IMR-90 (cell line): ENCODE measurements at regions not wholly inside any gene's neighbourhood (a gene's known extent, or its start where the extent isn't known, plus 50 kb on each side); places are given as distances from the start of the nearest gene placed in this dataset.

Experiments
- ATAC-seq: fragments of 200-7000 bp; cut with Tn5 transposase; 2 replicates; pipeline ENCODE4 v1.9.1; 2020; ENCODE audit warnings: low read depth, mild to moderate bottlenecking, moderate library complexity
- BruUV-seq: library from RNA; stranded (reverse); fragments of 400-500 nt; replicated peaks from 2 replicates; lab custom pipeline; 2021; lab: Mats Ljungman, UMichigan
- CTCF ChIA-PET: fragments of 300-600 bp; formaldehyde crosslinking; extraction: SDS; loops from one replicate; lab custom pipeline; 2021; ENCODE audit warnings: antibody characterized with exemption; lab: Yijun Ruan, JAX
- POLR2A ChIA-PET: fragments of 300-600 bp; sonication (Branson Sonifier 250); formaldehyde crosslinking; loops from one replicate; lab custom pipeline; 2022; ENCODE audit warnings: antibody characterized with exemption; ENCODE audit not compliant: unreplicated experiment; lab: Charles Lee
- DNase-seq: peaks from one replicate; pipeline ENCODE4 v3.0.0; 2013
- H2AFZ ChIP-seq: replicated peaks from 2 replicates; pipeline ENCODE3; 2013; ENCODE audit warnings: low read length, mild to moderate bottlenecking; ENCODE audit not compliant: poor library complexity
- H2AK5ac ChIP-seq: 2 replicates; pipeline ENCODE4 v1.6.1; 2013; ENCODE audit warnings: low read depth, low read length, inconsistent platforms
- H2AK9ac ChIP-seq: replicated peaks from 2 replicates; pipeline ENCODE3; 2013; ENCODE audit warnings: mild to moderate bottlenecking, low read depth, low read length, moderate library complexity; ENCODE audit not compliant: poor library complexity
- H2BK120ac ChIP-seq: 2 replicates; pipeline ENCODE4 v1.6.1; 2013; ENCODE audit warnings: low read depth, low read length, inconsistent platforms
- H2BK15ac ChIP-seq: 3 replicates; pipeline ENCODE4 v1.6.1; 2013; ENCODE audit warnings: low read depth, low read length, inconsistent platforms
- H2BK20ac ChIP-seq: 2 replicates; pipeline ENCODE4 v1.6.1; 2013; ENCODE audit warnings: low read depth, mild to moderate bottlenecking, inconsistent platforms, low read length, moderate library complexity
- H2BK5ac ChIP-seq: 2 replicates; pipeline ENCODE4 v1.6.1; 2013; ENCODE audit warnings: mild to moderate bottlenecking, low read depth, low read length, inconsistent platforms; ENCODE audit not compliant: poor library complexity, severe bottlenecking
- H3K14ac ChIP-seq: replicated peaks from 2 replicates; pipeline ENCODE4 v1.6.1; 2013; ENCODE audit warnings: low read depth, low read length, inconsistent platforms
- H3K18ac ChIP-seq: 2 replicates; pipeline ENCODE4 v1.6.1; 2013; ENCODE audit warnings: low read depth, low read length, control low read depth
- H3K23ac ChIP-seq: 2 replicates; pipeline ENCODE4 v1.6.1; 2013; ENCODE audit warnings: low read depth, low read length, inconsistent platforms
- H3K27ac ChIP-seq: 2 replicates; pipeline ENCODE4 v1.5.1; 2013; ENCODE audit warnings: mild to moderate bottlenecking, control low read depth, low read length; ENCODE audit not compliant: insufficient read depth
- H3K27me3 ChIP-seq: 2 replicates; pipeline ENCODE4 v1.6.1; 2013; ENCODE audit warnings: low read length; ENCODE audit not compliant: control insufficient read depth, insufficient read depth
- H3K36me3 ChIP-seq: 2 replicates; pipeline ENCODE4 v1.6.1; 2013; ENCODE audit warnings: low read length, mixed read lengths; ENCODE audit not compliant: control insufficient read depth, insufficient read depth
- H3K4ac ChIP-seq: 2 replicates; pipeline ENCODE4 v1.6.1; 2013; ENCODE audit warnings: low read depth, low read length, inconsistent platforms
- H3K4me1 ChIP-seq: 2 replicates; pipeline ENCODE4 v1.6.1; 2013; ENCODE audit warnings: low read length, mixed read lengths; ENCODE audit not compliant: control insufficient read depth, insufficient read depth
- H3K4me2 ChIP-seq: 2 replicates; pipeline ENCODE4 v1.6.1; 2013; ENCODE audit warnings: low read depth, mild to moderate bottlenecking, control low read depth, low read length, moderate library complexity
- H3K4me3 ChIP-seq: 2 replicates; pipeline ENCODE4 v1.5.1; 2013; ENCODE audit warnings: low read depth, mild to moderate bottlenecking, control low read depth, low read length, moderate library complexity; ENCODE audit not compliant: insufficient read depth
- H3K56ac ChIP-seq: 2 replicates; pipeline ENCODE4 v1.6.1; 2013; ENCODE audit warnings: low read length, inconsistent platforms; ENCODE audit not compliant: insufficient read depth; ENCODE audit errors: extremely low read depth
- H3K79me1 ChIP-seq, 2 experiments: 2 replicates each; pipeline ENCODE4 v1.6.1; 2013; ENCODE audit warnings: low read length in 2 of 2, inconsistent platforms in 1 of 2, low read depth in 1 of 2
- H3K9ac ChIP-seq: 2 replicates; pipeline ENCODE4 v1.6.1; 2013; ENCODE audit warnings: low read depth, low read length, control low read depth
- H3K9me1 ChIP-seq: 2 replicates; pipeline ENCODE4 v1.6.1; 2013; ENCODE audit warnings: low read length, inconsistent platforms; ENCODE audit not compliant: insufficient read depth
- H3K9me3 ChIP-seq: 2 replicates; pipeline ENCODE4 v1.6.1; 2013; ENCODE audit warnings: low read length; ENCODE audit not compliant: control insufficient read depth, insufficient read depth
- H4K20me1 ChIP-seq: 2 replicates; pipeline ENCODE4 v1.6.1; 2013; ENCODE audit warnings: low read length, inconsistent platforms; ENCODE audit not compliant: insufficient read depth
- H4K5ac ChIP-seq: 2 replicates; pipeline ENCODE4 v1.6.1; 2013; ENCODE audit warnings: mild to moderate bottlenecking, low read depth, low read length, control low read depth
- H4K8ac ChIP-seq, 2 experiments: 2 replicates each; pipeline ENCODE4 v1.6.1; 2013; ENCODE audit warnings: low read depth in 2 of 2, low read length in 2 of 2, control low read depth in 1 of 2, inconsistent platforms in 1 of 2
- H4K91ac ChIP-seq: 2 replicates; pipeline ENCODE4 v1.6.1; 2013; ENCODE audit warnings: low read depth, low read length, inconsistent platforms; ENCODE audit not compliant: insufficient read depth
- CHD1 ChIP-seq: IDR thresholded peaks from 2 replicates; pipeline ENCODE4 v1.6.1; 2012; ENCODE audit warnings: low read depth, low read length, improper control_type of control experiment
- CTCF ChIP-seq: conservative IDR thresholded peaks from 2 replicates; pipeline ENCODE4 v1.5.1; 2012; ENCODE audit warnings: mild to moderate bottlenecking, low read depth, low read length, improper control_type of control experiment
- ELK1 ChIP-seq: fragments of 150-350 bp; IDR thresholded peaks from 2 replicates; pipeline ENCODE4 v1.6.1; 2016; ENCODE audit warnings: low read depth, mild to moderate bottlenecking, low read length, moderate library complexity, borderline replicate concordance
- MXI1 ChIP-seq: IDR thresholded peaks from 2 replicates; pipeline ENCODE4 v1.6.1; 2012; ENCODE audit warnings: low read depth, mild to moderate bottlenecking, low read length, moderate library complexity, borderline replicate concordance
- RFX5 ChIP-seq: IDR thresholded peaks from 2 replicates; pipeline ENCODE4 v1.8.0; 2012; ENCODE audit warnings: low read depth, mild to moderate bottlenecking, low read length, moderate library complexity
- USF2 ChIP-seq: fragments of 150-350 bp; IDR thresholded peaks from 2 replicates; pipeline ENCODE4 v1.6.1; 2017; ENCODE audit warnings: mild to moderate bottlenecking, antibody characterized with exemption, low read length, low read depth
- dilution Hi-C: fragments of 300-500 bp; cut with HindIII; formaldehyde crosslinking; loops from one replicate; pipeline ENCODE4 v1.14.3; 2018; ENCODE audit warnings: low sequenced_read_pairs; ENCODE audit not compliant: unreplicated experiment
- in situ Hi-C: fragments of 300-500 bp; cut with MboI; formaldehyde crosslinking; loops from 3 replicates; pipeline ENCODE4 v1.14.3; 2019; ENCODE audit warnings: low sequenced_read_pairs, inconsistent platforms, mixed read lengths
- intact Hi-C: fragments of 100-400 bp; cut with micrococcal nuclease; formaldehyde crosslinking; loops from 2 replicates; pipeline ENCODE4 v1.10.0; 2022

DNA sequence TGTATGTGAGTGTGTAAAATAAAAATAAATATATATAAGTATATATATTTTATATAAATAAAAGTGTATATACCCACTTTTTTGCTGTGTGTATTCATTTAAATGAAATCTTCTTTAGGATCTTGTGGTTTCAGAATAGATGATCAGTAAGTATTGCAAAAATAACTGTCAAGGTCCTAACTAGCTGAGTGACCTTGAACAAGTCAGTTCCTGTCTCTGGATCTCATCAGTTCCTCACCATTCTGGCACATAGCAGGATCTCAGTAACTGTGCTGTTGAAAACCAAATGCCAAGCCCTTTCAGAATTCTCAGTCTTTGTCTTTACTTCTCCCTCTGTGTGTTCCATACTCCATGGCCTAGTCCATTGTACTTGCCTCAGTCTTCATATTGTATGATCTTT, 115.3 kb upstream of the CXCR4 start:
- H4K5ac ChIP-seq = no peak overlapping the region
- no peaks in the 10 kb centered on the region for H3K4me1 ChIP-seq
- H3K4me3 ChIP-seq = no peak overlapping the region
- no peak overlapping the region for H3K56ac ChIP-seq
- H3K27me3 ChIP-seq = no peaks in the 10 kb centered on the region
- H2AK5ac ChIP-seq = no peak overlapping the region
- in situ Hi-C loops = no loop called here
- H3K23ac ChIP-seq = no peak overlapping the region
- intact Hi-C loops = no loop called here
- DNase-seq = no peak
- H2BK15ac ChIP-seq = no peak overlapping the region
- no peak overlapping the region for H2AK9ac ChIP-seq
- no peaks in the 10 kb centered on the region for H4K20me1 ChIP-seq
- no peak overlapping the region for H2BK20ac ChIP-seq
- dilution Hi-C loops = no loop called here
- no peak overlapping the region for H3K18ac ChIP-seq
- no peaks in the 10 kb centered on the region for H3K9me3 ChIP-seq
- no peak overlapping the region for H3K14ac ChIP-seq
- no peak overlapping the region for H3K4me2 ChIP-seq
- H2AFZ ChIP-seq = no peak overlapping the region
- CTCF ChIA-PET = no interaction called here
- BruUV-seq = no TSS peak
- H3K79me1 ChIP-seq = no peaks in the 10 kb centered on the region
- H3K27ac ChIP-seq = no peak overlapping the region
- ATAC-seq = no peak
- no peak overlapping the region for H3K9ac ChIP-seq
- no peak overlapping the region for H4K91ac ChIP-seq
- TF ChIP-seq RFX5 (no peak), USF2 (no peak), CHD1 (no peak), ELK1 (no peak), CTCF (no peak), MXI1 (no peak)
- H3K36me3 ChIP-seq = no peaks in the 10 kb centered on the region
- no peak overlapping the region for H4K8ac ChIP-seq
- no peaks in the 10 kb centered on the region for H3K9me1 ChIP-seq
- H3K4ac ChIP-seq = no peak overlapping the region
- no peak overlapping the region for H2BK120ac ChIP-seq
- POLR2A ChIA-PET = no interaction called here
- H2BK5ac ChIP-seq = no peak overlapping the region
